IMR-90 (cell line): ENCODE measurements at regions not wholly inside any gene's neighbourhood (a gene's known extent, or its start where the extent isn't known, plus 50 kb on each side); places are given as distances from the start of the nearest gene placed in this dataset.

Experiments
- ATAC-seq: fragments of 200-7000 bp; cut with Tn5 transposase; 2 replicates; pipeline ENCODE4 v1.9.1; 2020; ENCODE audit warnings: low read depth, mild to moderate bottlenecking, moderate library complexity
- BruUV-seq: library from RNA; stranded (reverse); fragments of 400-500 nt; replicated peaks from 2 replicates; lab custom pipeline; 2021; lab: Mats Ljungman, UMichigan
- CTCF ChIA-PET: fragments of 300-600 bp; formaldehyde crosslinking; extraction: SDS; loops from one replicate; lab custom pipeline; 2021; ENCODE audit warnings: antibody characterized with exemption; lab: Yijun Ruan, JAX
- POLR2A ChIA-PET: fragments of 300-600 bp; sonication (Branson Sonifier 250); formaldehyde crosslinking; loops from one replicate; lab custom pipeline; 2022; ENCODE audit warnings: antibody characterized with exemption; ENCODE audit not compliant: unreplicated experiment; lab: Charles Lee
- DNase-seq: peaks from one replicate; pipeline ENCODE4 v3.0.0; 2013
- H2AFZ ChIP-seq: replicated peaks from 2 replicates; pipeline ENCODE3; 2013; ENCODE audit warnings: low read length, mild to moderate bottlenecking; ENCODE audit not compliant: poor library complexity
- H2AK5ac ChIP-seq: 2 replicates; pipeline ENCODE4 v1.6.1; 2013; ENCODE audit warnings: low read depth, low read length, inconsistent platforms
- H2AK9ac ChIP-seq: replicated peaks from 2 replicates; pipeline ENCODE3; 2013; ENCODE audit warnings: mild to moderate bottlenecking, low read depth, low read length, moderate library complexity; ENCODE audit not compliant: poor library complexity
- H2BK120ac ChIP-seq: 2 replicates; pipeline ENCODE4 v1.6.1; 2013; ENCODE audit warnings: low read depth, low read length, inconsistent platforms
- H2BK15ac ChIP-seq: 3 replicates; pipeline ENCODE4 v1.6.1; 2013; ENCODE audit warnings: low read depth, low read length, inconsistent platforms
- H2BK20ac ChIP-seq: 2 replicates; pipeline ENCODE4 v1.6.1; 2013; ENCODE audit warnings: low read depth, mild to moderate bottlenecking, inconsistent platforms, low read length, moderate library complexity
- H2BK5ac ChIP-seq: 2 replicates; pipeline ENCODE4 v1.6.1; 2013; ENCODE audit warnings: mild to moderate bottlenecking, low read depth, low read length, inconsistent platforms; ENCODE audit not compliant: poor library complexity, severe bottlenecking
- H3K14ac ChIP-seq: replicated peaks from 2 replicates; pipeline ENCODE4 v1.6.1; 2013; ENCODE audit warnings: low read depth, low read length, inconsistent platforms
- H3K18ac ChIP-seq: 2 replicates; pipeline ENCODE4 v1.6.1; 2013; ENCODE audit warnings: low read depth, low read length, control low read depth
- H3K23ac ChIP-seq: 2 replicates; pipeline ENCODE4 v1.6.1; 2013; ENCODE audit warnings: low read depth, low read length, inconsistent platforms
- H3K27ac ChIP-seq: 2 replicates; pipeline ENCODE4 v1.5.1; 2013; ENCODE audit warnings: mild to moderate bottlenecking, control low read depth, low read length; ENCODE audit not compliant: insufficient read depth
- H3K27me3 ChIP-seq: 2 replicates; pipeline ENCODE4 v1.6.1; 2013; ENCODE audit warnings: low read length; ENCODE audit not compliant: control insufficient read depth, insufficient read depth
- H3K36me3 ChIP-seq: 2 replicates; pipeline ENCODE4 v1.6.1; 2013; ENCODE audit warnings: low read length, mixed read lengths; ENCODE audit not compliant: control insufficient read depth, insufficient read depth
- H3K4ac ChIP-seq: 2 replicates; pipeline ENCODE4 v1.6.1; 2013; ENCODE audit warnings: low read depth, low read length, inconsistent platforms
- H3K4me1 ChIP-seq: 2 replicates; pipeline ENCODE4 v1.6.1; 2013; ENCODE audit warnings: low read length, mixed read lengths; ENCODE audit not compliant: control insufficient read depth, insufficient read depth
- H3K4me2 ChIP-seq: 2 replicates; pipeline ENCODE4 v1.6.1; 2013; ENCODE audit warnings: low read depth, mild to moderate bottlenecking, control low read depth, low read length, moderate library complexity
- H3K4me3 ChIP-seq: 2 replicates; pipeline ENCODE4 v1.5.1; 2013; ENCODE audit warnings: low read depth, mild to moderate bottlenecking, control low read depth, low read length, moderate library complexity; ENCODE audit not compliant: insufficient read depth
- H3K56ac ChIP-seq: 2 replicates; pipeline ENCODE4 v1.6.1; 2013; ENCODE audit warnings: low read length, inconsistent platforms; ENCODE audit not compliant: insufficient read depth; ENCODE audit errors: extremely low read depth
- H3K79me1 ChIP-seq, 2 experiments: 2 replicates each; pipeline ENCODE4 v1.6.1; 2013; ENCODE audit warnings: low read length in 2 of 2, inconsistent platforms in 1 of 2, low read depth in 1 of 2
- H3K9ac ChIP-seq: 2 replicates; pipeline ENCODE4 v1.6.1; 2013; ENCODE audit warnings: low read depth, low read length, control low read depth
- H3K9me1 ChIP-seq: 2 replicates; pipeline ENCODE4 v1.6.1; 2013; ENCODE audit warnings: low read length, inconsistent platforms; ENCODE audit not compliant: insufficient read depth
- H3K9me3 ChIP-seq: 2 replicates; pipeline ENCODE4 v1.6.1; 2013; ENCODE audit warnings: low read length; ENCODE audit not compliant: control insufficient read depth, insufficient read depth
- H4K20me1 ChIP-seq: 2 replicates; pipeline ENCODE4 v1.6.1; 2013; ENCODE audit warnings: low read length, inconsistent platforms; ENCODE audit not compliant: insufficient read depth
- H4K5ac ChIP-seq: 2 replicates; pipeline ENCODE4 v1.6.1; 2013; ENCODE audit warnings: mild to moderate bottlenecking, low read depth, low read length, control low read depth
- H4K8ac ChIP-seq, 2 experiments: 2 replicates each; pipeline ENCODE4 v1.6.1; 2013; ENCODE audit warnings: low read depth in 2 of 2, low read length in 2 of 2, control low read depth in 1 of 2, inconsistent platforms in 1 of 2
- H4K91ac ChIP-seq: 2 replicates; pipeline ENCODE4 v1.6.1; 2013; ENCODE audit warnings: low read depth, low read length, inconsistent platforms; ENCODE audit not compliant: insufficient read depth
- CHD1 ChIP-seq: IDR thresholded peaks from 2 replicates; pipeline ENCODE4 v1.6.1; 2012; ENCODE audit warnings: low read depth, low read length, improper control_type of control experiment
- CTCF ChIP-seq: conservative IDR thresholded peaks from 2 replicates; pipeline ENCODE4 v1.5.1; 2012; ENCODE audit warnings: mild to moderate bottlenecking, low read depth, low read length, improper control_type of control experiment
- FOS ChIP-seq: fragments of 150-350 bp; IDR thresholded peaks from 2 replicates; pipeline ENCODE4 v1.6.1; 2016; ENCODE audit warnings: low read depth, low read length
- MAZ ChIP-seq: IDR thresholded peaks from 2 replicates; pipeline ENCODE4 v1.6.1; 2012; ENCODE audit warnings: low read depth, mild to moderate bottlenecking, low read length, improper control_type of control experiment, moderate library complexity, borderline replicate concordance
- NFE2L2 ChIP-seq: fragments of 150-350 bp; IDR thresholded peaks from 2 replicates; pipeline ENCODE4 v1.6.1; 2016; ENCODE audit warnings: low read depth, mild to moderate bottlenecking, low read length
- POLR2A ChIP-seq: IDR thresholded peaks from 2 replicates; pipeline ENCODE4 v1.6.1; 2012; ENCODE audit warnings: mild to moderate bottlenecking, low read depth, low read length
- RAD21 ChIP-seq: IDR thresholded peaks from 2 replicates; pipeline ENCODE4 v1.6.1; 2012; ENCODE audit warnings: low read length, improper control_type of control experiment
- RFX5 ChIP-seq: IDR thresholded peaks from 2 replicates; pipeline ENCODE4 v1.8.0; 2012; ENCODE audit warnings: low read depth, mild to moderate bottlenecking, low read length, moderate library complexity
- SMC3 ChIP-seq: fragments of 150-350 bp; IDR thresholded peaks from 2 replicates; pipeline ENCODE4 v1.6.1; 2016; ENCODE audit warnings: low read depth, mild to moderate bottlenecking, antibody characterized with exemption, low read length, moderate library complexity
- USF2 ChIP-seq: fragments of 150-350 bp; IDR thresholded peaks from 2 replicates; pipeline ENCODE4 v1.6.1; 2017; ENCODE audit warnings: mild to moderate bottlenecking, antibody characterized with exemption, low read length, low read depth
- WGBS, 2 experiments: methylation state at CpG; one replicate each; pipeline versions ENCODE4 v1.1.5 to v1.1.7; 2013; ENCODE audit warnings: missing lambda C conversion rate in 2 of 2; ENCODE audit not compliant: insufficient read length in 1 of 2; ENCODE audit errors: extremely low coverage in 2 of 2; 5-methylcytosine and 5-hydroxymethylcytosine counted together
- dilution Hi-C: fragments of 300-500 bp; cut with HindIII; formaldehyde crosslinking; loops from one replicate; pipeline ENCODE4 v1.14.3; 2018; ENCODE audit warnings: low sequenced_read_pairs; ENCODE audit not compliant: unreplicated experiment
- in situ Hi-C: fragments of 300-500 bp; cut with MboI; formaldehyde crosslinking; loops from 3 replicates; pipeline ENCODE4 v1.14.3; 2019; ENCODE audit warnings: low sequenced_read_pairs, inconsistent platforms, mixed read lengths
- intact Hi-C: fragments of 100-400 bp; cut with micrococcal nuclease; formaldehyde crosslinking; loops from 2 replicates; pipeline ENCODE4 v1.10.0; 2022
- TF ChIP-seq, protein P1 (sequence below): fragments of 150-350 bp; IDR thresholded peaks from 2 replicates; pipeline ENCODE4 v1.6.1; 2016; ENCODE audit warnings: low read depth, mild to moderate bottlenecking, low read length, moderate library complexity, borderline replicate concordance

GRCh38 chr11:70597006-70597555 is 198.8 kb downstream of the CTTN start:
- Histone ChIP-seq H4K91ac (no peak overlapping the region), H3K9ac (no peak overlapping the region), H3K4me3 (no peak overlapping the region), H3K9me1 (no peaks in the 10 kb centered on the region), H3K79me1 (no peaks in the 10 kb centered on the region), H2BK120ac (no peak overlapping the region), H2BK5ac (no peak overlapping the region), H2BK20ac (no peak overlapping the region), H3K18ac (no peak overlapping the region), H3K27me3 (peaks cover 5% of the 10 kb centered on the region; the same call in 1 of the 2 replicates), H2AK5ac (no peak overlapping the region), H2BK15ac (no peak overlapping the region), H3K9me3 (no peaks in the 10 kb centered on the region), H3K27ac (no peak overlapping the region), H3K4me2 (no peak overlapping the region), H3K14ac (no peak overlapping the region), H3K23ac (no peak overlapping the region), H3K36me3 (no peaks in the 10 kb centered on the region), H3K4me1 (no peaks in the 10 kb centered on the region), H2AFZ (no peak overlapping the region), H4K20me1 (no peaks in the 10 kb centered on the region; the same call in 1 of the 2 replicates), H2AK9ac (no peak overlapping the region), H3K4ac (no peak overlapping the region), H4K5ac (no peak overlapping the region), H3K56ac (no peak overlapping the region), H4K8ac (no peak overlapping the region)
- dilution Hi-C loops (no loop called here), in situ Hi-C loops (no loop called here), intact Hi-C loops (no loop called here)
- ChIA-PET CTCF (interaction anchor here (0.6 kb wide), 1 partner anchor 92 kb away, joined by 3 read pairs; no protein-coding TSS in a partner anchor), POLR2A (no interaction called here)
- DNase-seq (no peak), ATAC-seq (no peak)
- TF ChIP-seq MAZ = no peak
- no peak for TF ChIP-seq POLR2A
- no peak for TF ChIP-seq CHD1
- TF ChIP-seq CTCF = no peak
- TF ChIP-seq, protein P1, sequence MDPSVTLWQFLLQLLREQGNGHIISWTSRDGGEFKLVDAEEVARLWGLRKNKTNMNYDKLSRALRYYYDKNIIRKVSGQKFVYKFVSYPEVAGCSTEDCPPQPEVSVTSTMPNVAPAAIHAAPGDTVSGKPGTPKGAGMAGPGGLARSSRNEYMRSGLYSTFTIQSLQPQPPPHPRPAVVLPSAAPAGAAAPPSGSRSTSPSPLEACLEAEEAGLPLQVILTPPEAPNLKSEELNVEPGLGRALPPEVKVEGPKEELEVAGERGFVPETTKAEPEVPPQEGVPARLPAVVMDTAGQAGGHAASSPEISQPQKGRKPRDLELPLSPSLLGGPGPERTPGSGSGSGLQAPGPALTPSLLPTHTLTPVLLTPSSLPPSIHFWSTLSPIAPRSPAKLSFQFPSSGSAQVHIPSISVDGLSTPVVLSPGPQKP = no peak
- TF ChIP-seq NFE2L2 = no peak
- no peak for TF ChIP-seq RFX5
- no peak for TF ChIP-seq SMC3
- TF ChIP-seq FOS = no peak
- no peak for TF ChIP-seq USF2
- no peak for TF ChIP-seq RAD21
- no TSS peak for BruUV-seq
- WGBS, 2 experiments = 91% methylated on average over 4 of the region's 10 CpGs; no CpG with 5 or more reads in 1 of the 2 experiments
